Liver (tissue), 8 donors: ENCODE measurements at regions not wholly inside any gene's neighbourhood (a gene's known extent, or its start where the extent isn't known, plus 50 kb on each side); places are given as distances from the start of the nearest gene placed in this dataset.
A peak's percentile ranks its signal among the peaks of the same experiment; 100 is the strongest.

Experiments used
- DNase-seq: peaks from one replicate; pipeline ENCODE4 v3.0.0-alpha.2; 2017; ENCODE audit warnings: low spot score
- H3K27ac ChIP-seq, 2 donors: one replicate each; pipeline ENCODE4 v1.7.0; 2013; ENCODE audit warnings: inconsistent platforms in 2 of 2, low read length in 2 of 2, control low read depth in 1 of 2, low read depth in 1 of 2, mild to moderate bottlenecking in 1 of 2
- H3K27me3 ChIP-seq, 4 donors: one replicate each; pipeline versions ENCODE4 v1.6.1 to v1.7.0; 2013; ENCODE audit warnings: low read length in 3 of 4, inconsistent platforms in 1 of 4, mild to moderate bottlenecking in 1 of 4, moderate library complexity in 1 of 4; ENCODE audit not compliant: control insufficient read depth in 4 of 4, insufficient read depth in 4 of 4
- H3K36me3 ChIP-seq, 4 donors: one replicate each; pipeline versions ENCODE4 v1.6.1 to v1.7.0; 2013; ENCODE audit warnings: low read length in 3 of 4, mild to moderate bottlenecking in 3 of 4, low read depth in 1 of 4, moderate library complexity in 1 of 4; ENCODE audit not compliant: control insufficient read depth in 4 of 4, insufficient read depth in 3 of 4
- H3K4me1 ChIP-seq, 4 donors: one replicate each; pipeline versions ENCODE4 v1.6.1 to v1.7.0; 2013; ENCODE audit warnings: low read length in 3 of 4, mild to moderate bottlenecking in 3 of 4, moderate library complexity in 1 of 4; ENCODE audit not compliant: control insufficient read depth in 4 of 4, insufficient read depth in 4 of 4
- H3K4me3 ChIP-seq, 3 donors: one replicate each; pipeline versions ENCODE4 v1.6.1 to v1.7.0; 2013; ENCODE audit warnings: low read length in 3 of 3, control low read depth in 1 of 3, low read depth in 1 of 3, mild to moderate bottlenecking in 1 of 3
- H3K9ac ChIP-seq, 2 donors: one replicate each; pipeline ENCODE4 v1.7.0; 2013; ENCODE audit warnings: low read length in 2 of 2, mild to moderate bottlenecking in 2 of 2, moderate library complexity in 2 of 2, control low read depth in 1 of 2, low read depth in 1 of 2
- H3K9me3 ChIP-seq, 4 donors: one replicate each; pipeline versions ENCODE4 v1.6.1 to v1.7.0; 2013; ENCODE audit warnings: low read length in 3 of 4; ENCODE audit not compliant: control insufficient read depth in 4 of 4
- ATF3 ChIP-seq: IDR thresholded peaks from 2 replicates; pipeline ENCODE4 v1.6.1; 2016; ENCODE audit warnings: antibody characterized with exemption
- CTCF ChIP-seq: fragments of 150-350 bp; IDR thresholded peaks from 2 replicates; pipeline ENCODE4 v1.5.1; 2017; ENCODE audit warnings: improper control_type of control experiment, low read depth, low read length; ENCODE audit not compliant: missing input control
- FOXA1 ChIP-seq: IDR thresholded peaks from 2 replicates; pipeline ENCODE4 v1.6.1; 2016; ENCODE audit warnings: antibody characterized with exemption
- FOXA2 ChIP-seq: IDR thresholded peaks from 2 replicates; pipeline ENCODE4 v1.6.1; 2016; ENCODE audit warnings: antibody characterized with exemption
- GABPA ChIP-seq, 2 donors: IDR thresholded peaks in 1 of 2; conservative IDR thresholded peaks in 1 of 2; 2 replicates each; pipeline ENCODE4 v1.6.1; 2016; ENCODE audit warnings: antibody characterized with exemption in 2 of 2, mild to moderate bottlenecking in 1 of 2, moderate library complexity in 1 of 2
- HNF4A ChIP-seq, 2 donors: conservative IDR thresholded peaks; 2 replicates each; pipeline ENCODE4 v1.6.1; 2016; ENCODE audit warnings: antibody characterized with exemption in 2 of 2, mild to moderate bottlenecking in 2 of 2
- HNF4G ChIP-seq: IDR thresholded peaks from 2 replicates; pipeline ENCODE4 v1.6.1; 2016; ENCODE audit warnings: antibody characterized with exemption
- NR2F2 ChIP-seq: IDR thresholded peaks from 2 replicates; pipeline ENCODE4 v1.6.1; 2016; ENCODE audit warnings: antibody characterized with exemption
- RAD21 ChIP-seq, 2 donors: IDR thresholded peaks; 2 replicates each; pipeline ENCODE4 v1.6.1; 2016; ENCODE audit warnings: antibody characterized with exemption in 2 of 2, mild to moderate bottlenecking in 2 of 2
- RXRA ChIP-seq, 2 donors: IDR thresholded peaks; 2 replicates each; pipeline ENCODE4 v1.6.1; 2017 to 2018; ENCODE audit warnings: antibody characterized with exemption in 2 of 2, mild to moderate bottlenecking in 1 of 2
- SP1 ChIP-seq: IDR thresholded peaks from 2 replicates; pipeline ENCODE4 v1.6.1; 2018; ENCODE audit warnings: antibody characterized with exemption, mild to moderate bottlenecking
- YY1 ChIP-seq: IDR thresholded peaks from 2 replicates; pipeline ENCODE4 v1.6.1; 2016; ENCODE audit warnings: antibody characterized with exemption, mild to moderate bottlenecking
- ZBTB33 ChIP-seq: IDR thresholded peaks from 2 replicates; pipeline ENCODE4 v1.6.1; 2016; ENCODE audit warnings: antibody characterized with exemption
- WGBS: extraction: QIAGEN DNeasy Blood & Tissue Kit; methylation state at CpG from one replicate; pipeline ENCODE4 v1.1.7; 2013; 5-methylcytosine and 5-hydroxymethylcytosine counted together
- TF ChIP-seq, protein P1 (sequence below): IDR thresholded peaks from 2 replicates; pipeline ENCODE4 v1.6.1; 2016; ENCODE audit warnings: antibody characterized with exemption
- TF ChIP-seq, protein P2 (sequence below): IDR thresholded peaks from 2 replicates; pipeline ENCODE4 v1.6.1; 2016; ENCODE audit warnings: antibody characterized with exemption, mild to moderate bottlenecking
- donor health status: healthy.
- donor health status: healthy.
- donor health status: healthy.
- donor health status: healthy.
- donor health status: healthy.

DNA sequence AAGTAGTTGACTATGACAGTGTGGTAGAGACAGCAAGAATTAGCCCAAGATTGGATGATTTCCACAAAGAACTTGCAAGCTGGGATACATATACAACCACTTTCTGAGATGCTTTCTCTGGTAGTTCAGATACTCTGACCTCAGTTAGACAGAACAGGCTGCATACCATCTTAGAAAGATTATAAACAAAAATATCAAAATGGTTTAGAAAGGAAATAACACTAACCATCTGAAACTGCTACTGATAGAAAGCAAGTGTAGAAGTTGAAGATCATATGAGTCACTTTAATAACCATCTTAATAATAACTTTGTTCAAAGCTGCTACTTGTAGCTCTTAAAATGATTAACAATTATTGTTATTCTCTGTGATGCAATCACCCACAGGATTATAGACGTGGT is 255.4 kb upstream of the TTC29 start:
- Histone ChIP-seq H3K27ac (no peak overlapping the region), H3K36me3 (no peaks in the 10 kb centered on the region), H3K9me3 (no peaks in the 10 kb centered on the region), H3K9ac (no peak overlapping the region), H3K4me1 (no peaks in the 10 kb centered on the region), H3K4me3 (no peak overlapping the region), H3K27me3 (peaks cover 0 to 1% (median 0%) of the 10 kb centered on the region in 4 donors)
- WGBS = 32% methylated on average over 1 of the region's 1 CpG
- TF ChIP-seq NR2F2 = peak; percentile 11
- TF ChIP-seq RAD21 (IDR thresholded peaks at IDR 0.05) = no peak
- no peak for TF ChIP-seq GABPA (IDR thresholded peaks at IDR 0.05 in 1 of 2, conservative IDR thresholded peaks at IDR 0.05 in 1 of 2)
- no peak for DNase-seq

DNA sequence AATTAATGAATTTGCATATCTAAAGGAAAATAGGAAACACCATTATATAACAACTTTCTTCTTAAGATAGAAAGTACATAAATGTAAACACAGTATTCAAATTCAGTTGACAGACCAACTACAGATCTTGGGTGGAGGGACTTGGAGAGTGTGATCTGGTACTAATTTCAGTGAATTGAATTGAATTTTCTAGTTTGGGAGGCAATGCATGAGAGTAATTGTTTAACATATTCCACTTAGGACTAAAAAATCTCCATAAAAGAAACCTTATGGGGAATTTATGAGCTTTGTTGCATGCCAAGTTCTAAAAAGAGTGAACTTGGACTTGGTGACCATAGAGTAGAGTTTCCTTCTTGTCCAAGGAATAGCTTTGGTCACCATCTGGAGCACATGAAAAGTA is 261.1 kb upstream of the TTC29 start:
- Histone ChIP-seq H3K4me1 (no peaks in the 10 kb centered on the region), H3K36me3 (no peaks in the 10 kb centered on the region), H3K27me3 (peaks cover 0 to 4% (median 0%) of the 10 kb centered on the region in 4 donors), H3K27ac (no peak overlapping the region), H3K9me3 (peaks cover 0 to 4% (median 0%) of the 10 kb centered on the region in 4 donors), H3K9ac (no peak overlapping the region), H3K4me3 (no peak overlapping the region)
- no peak for DNase-seq
- TF ChIP-seq FOXA1 (no peak), NR2F2 (no peak), HNF4A (conservative IDR thresholded peaks at IDR 0.05) (no peak), HNF4G (no peak), CTCF (no peak), RXRA (IDR thresholded peaks at IDR 0.05) (no peak), SP1 (no peak), FOXA2 (no peak), ATF3 (no peak)
- TF ChIP-seq, protein P1, sequence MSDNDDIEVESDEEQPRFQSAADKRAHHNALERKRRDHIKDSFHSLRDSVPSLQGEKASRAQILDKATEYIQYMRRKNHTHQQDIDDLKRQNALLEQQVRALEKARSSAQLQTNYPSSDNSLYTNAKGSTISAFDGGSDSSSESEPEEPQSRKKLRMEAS = no peak

- H3K27ac ChIP-seq = no peak overlapping the region
- no peaks in the 10 kb centered on the region for H3K36me3 ChIP-seq
- WGBS = 86% methylated on average over 1 of the region's 1 CpG
- no peak for DNase-seq
- TF ChIP-seq HNF4G (no peak), RAD21 (IDR thresholded peaks at IDR 0.05) (no peak), YY1 (no peak), NR2F2 (no peak), ZBTB33 (no peak), CTCF (no peak)
- TF ChIP-seq, protein P2, sequence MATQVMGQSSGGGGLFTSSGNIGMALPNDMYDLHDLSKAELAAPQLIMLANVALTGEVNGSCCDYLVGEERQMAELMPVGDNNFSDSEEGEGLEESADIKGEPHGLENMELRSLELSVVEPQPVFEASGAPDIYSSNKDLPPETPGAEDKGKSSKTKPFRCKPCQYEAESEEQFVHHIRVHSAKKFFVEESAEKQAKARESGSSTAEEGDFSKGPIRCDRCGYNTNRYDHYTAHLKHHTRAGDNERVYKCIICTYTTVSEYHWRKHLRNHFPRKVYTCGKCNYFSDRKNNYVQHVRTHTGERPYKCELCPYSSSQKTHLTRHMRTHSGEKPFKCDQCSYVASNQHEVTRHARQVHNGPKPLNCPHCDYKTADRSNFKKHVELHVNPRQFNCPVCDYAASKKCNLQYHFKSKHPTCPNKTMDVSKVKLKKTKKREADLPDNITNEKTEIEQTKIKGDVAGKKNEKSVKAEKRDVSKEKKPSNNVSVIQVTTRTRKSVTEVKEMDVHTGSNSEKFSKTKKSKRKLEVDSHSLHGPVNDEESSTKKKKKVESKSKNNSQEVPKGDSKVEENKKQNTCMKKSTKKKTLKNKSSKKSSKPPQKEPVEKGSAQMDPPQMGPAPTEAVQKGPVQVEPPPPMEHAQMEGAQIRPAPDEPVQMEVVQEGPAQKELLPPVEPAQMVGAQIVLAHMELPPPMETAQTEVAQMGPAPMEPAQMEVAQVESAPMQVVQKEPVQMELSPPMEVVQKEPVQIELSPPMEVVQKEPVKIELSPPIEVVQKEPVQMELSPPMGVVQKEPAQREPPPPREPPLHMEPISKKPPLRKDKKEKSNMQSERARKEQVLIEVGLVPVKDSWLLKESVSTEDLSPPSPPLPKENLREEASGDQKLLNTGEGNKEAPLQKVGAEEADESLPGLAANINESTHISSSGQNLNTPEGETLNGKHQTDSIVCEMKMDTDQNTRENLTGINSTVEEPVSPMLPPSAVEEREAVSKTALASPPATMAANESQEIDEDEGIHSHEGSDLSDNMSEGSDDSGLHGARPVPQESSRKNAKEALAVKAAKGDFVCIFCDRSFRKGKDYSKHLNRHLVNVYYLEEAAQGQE = no peak
- TF ChIP-seq, protein P1 = no peak
- H3K4me1 ChIP-seq = no peaks in the 10 kb centered on the region
- H3K9ac ChIP-seq = no peak overlapping the region
- H3K9me3 ChIP-seq = peaks cover 0 to 4% (median 0%) of the 10 kb centered on the region in 4 donors
- peaks cover 0 to 4% (median 0%) of the 10 kb centered on the region in 4 donors for H3K27me3 ChIP-seq
- H3K4me3 ChIP-seq = no peak overlapping the region
Observed at GRCh38 chr4:147207911-147208310, 262.2 kb upstream of the TTC29 start.
